Neuronal stem cell (in vitro differentiated cells): ENCODE measurements at regions not wholly inside any gene's neighbourhood (a gene's known extent, or its start where the extent isn't known, plus 50 kb on each side); places are given as distances from the start of the nearest gene placed in this dataset.

Experiments
- DNase-seq: peaks from one replicate; pipeline ENCODE4 v3.0.0-alpha.2; 2013; ENCODE audit warnings: low spot score
- H2AFZ ChIP-seq: one replicate; pipeline ENCODE4 v1.6.1; 2013; ENCODE audit warnings: mild to moderate bottlenecking, low read length, inconsistent platforms
- H2AK5ac ChIP-seq: 2 replicates; pipeline ENCODE4 v1.6.1; 2013; ENCODE audit warnings: low read depth, mild to moderate bottlenecking, inconsistent platforms, low read length, moderate library complexity, mixed read lengths
- H2BK120ac ChIP-seq: 2 replicates; pipeline ENCODE4 v1.6.1; 2013; ENCODE audit warnings: low read depth, mild to moderate bottlenecking, inconsistent platforms, low read length, moderate library complexity, mixed read lengths
- H2BK12ac ChIP-seq: one replicate; pipeline ENCODE4 v1.6.1; 2013; ENCODE audit warnings: low read length, inconsistent platforms
- H2BK15ac ChIP-seq: 2 replicates; pipeline ENCODE4 v1.6.1; 2013; ENCODE audit warnings: mild to moderate bottlenecking, low read length, inconsistent platforms, mixed read lengths
- H2BK5ac ChIP-seq: one replicate; pipeline ENCODE4 v1.6.1; 2013; ENCODE audit warnings: inconsistent platforms, mild to moderate bottlenecking, low read length, moderate library complexity
- H3K14ac ChIP-seq: one replicate; pipeline ENCODE4 v1.6.1; 2013; ENCODE audit warnings: low read length, inconsistent platforms
- H3K18ac ChIP-seq: 2 replicates; pipeline ENCODE4 v1.6.1; 2013; ENCODE audit warnings: low read length, inconsistent platforms
- H3K23ac ChIP-seq: 2 replicates; pipeline ENCODE4 v1.6.1; 2013; ENCODE audit warnings: low read depth, mild to moderate bottlenecking, mixed read lengths, low read length, inconsistent platforms; ENCODE audit not compliant: poor library complexity
- H3K27ac ChIP-seq: replicated peaks from 3 replicates; pipeline ENCODE4 v1.5.1; 2013; ENCODE audit warnings: low read length, inconsistent platforms
- H3K27me3 ChIP-seq, 3 experiments: 2 replicates each; pipeline ENCODE4 v1.6.1; 2013; ENCODE audit warnings: low read length in 3 of 3, mild to moderate bottlenecking in 2 of 3, inconsistent platforms in 1 of 3, low read depth in 1 of 3, mixed read lengths in 1 of 3, moderate library complexity in 1 of 3; ENCODE audit not compliant: control insufficient read depth in 3 of 3, insufficient read depth in 3 of 3
- H3K36me3 ChIP-seq, 2 donors: replicated peaks in 1 of 2; 2 replicates each; pipeline ENCODE4 v1.6.1; 2013; ENCODE audit warnings: low read length in 2 of 2; ENCODE audit not compliant: control insufficient read depth in 2 of 2, insufficient read depth in 2 of 2
- H3K4ac ChIP-seq: 2 replicates; pipeline ENCODE4 v1.6.1; 2013; ENCODE audit warnings: inconsistent platforms, mild to moderate bottlenecking, low read length, moderate library complexity
- H3K4me1 ChIP-seq, 2 donors: 1 replicate in 1 of 2; 2 replicates in 1 of 2; pipeline ENCODE4 v1.6.1; 2013; ENCODE audit warnings: low read length in 2 of 2, low read depth in 1 of 2; ENCODE audit not compliant: control insufficient read depth in 2 of 2, insufficient read depth in 1 of 2
- H3K4me2 ChIP-seq: one replicate; pipeline ENCODE4 v1.6.1; 2013; ENCODE audit warnings: mild to moderate bottlenecking, low read length, inconsistent platforms; ENCODE audit not compliant: insufficient read depth, poor library complexity, severe bottlenecking
- H3K4me3 ChIP-seq, 2 donors: 2 replicates each; pipeline ENCODE4 v1.5.1; 2013; ENCODE audit warnings: low read length in 2 of 2, mild to moderate bottlenecking in 2 of 2, inconsistent platforms in 1 of 2, moderate library complexity in 1 of 2
- H3K79me1 ChIP-seq: one replicate; pipeline ENCODE4 v1.6.1; 2013; ENCODE audit warnings: low read depth, mild to moderate bottlenecking, inconsistent platforms, low read length, moderate library complexity
- H3K9ac ChIP-seq: one replicate; pipeline ENCODE4 v1.6.1; 2013; ENCODE audit warnings: mild to moderate bottlenecking, low read depth, low read length, inconsistent platforms; ENCODE audit not compliant: poor library complexity
- H3K9me3 ChIP-seq, 2 donors: replicated peaks in 1 of 2; 2 replicates each; pipeline versions ENCODE3 to v1.6.1; 2013; ENCODE audit warnings: low read length in 2 of 2, mild to moderate bottlenecking in 2 of 2, inconsistent platforms in 1 of 2, low read depth in 1 of 2, mixed read lengths in 1 of 2, moderate library complexity in 1 of 2; ENCODE audit not compliant: control insufficient read depth in 2 of 2, insufficient read depth in 1 of 2
- H4K8ac ChIP-seq: one replicate; pipeline ENCODE4 v1.6.1; 2013; ENCODE audit warnings: low read depth, mild to moderate bottlenecking, inconsistent platforms, low read length, moderate library complexity
- H4K91ac ChIP-seq: one replicate; pipeline ENCODE4 v1.6.1; 2013; ENCODE audit warnings: low read length, low read depth, mild to moderate bottlenecking, inconsistent platforms; ENCODE audit not compliant: poor library complexity
- WGBS, 2 donors: extraction: QIAGEN DNeasy Blood & Tissue Kit; methylation state at CpG; one replicate each; pipeline ENCODE4 v1.1.7; 2013; ENCODE audit warnings: missing lambda C conversion rate in 2 of 2, mixed read lengths in 1 of 2; ENCODE audit not compliant: insufficient read length in 2 of 2, insufficient replicate concordance in 1 of 2; ENCODE audit errors: extremely low coverage in 2 of 2; 5-methylcytosine and 5-hydroxymethylcytosine counted together

GRCh38 chr13:97901716-97902115 is 51.8 kb upstream of the IPO5 start:
- DNase-seq, result no peak
- Histone ChIP-seq H2BK12ac (no peak overlapping the region), H3K27me3 (no peaks in the 10 kb centered on the region), H3K14ac (no peak overlapping the region), H3K27ac (no peak overlapping the region), H3K4me2 (no peak overlapping the region), H2BK5ac (no peak overlapping the region), H3K79me1 (no peaks in the 10 kb centered on the region), H3K4me3 (no peak overlapping the region), H3K23ac (no peak overlapping the region), H3K9ac (no peak overlapping the region), H2BK15ac (no peak overlapping the region), H4K8ac (no peak overlapping the region), H3K4me1 (no peaks in the 10 kb centered on the region), H3K36me3 (no peaks in the 10 kb centered on the region), H2AFZ (no peak overlapping the region), H2AK5ac (no peak overlapping the region), H2BK120ac (no peak overlapping the region), H3K18ac (no peak overlapping the region), H4K91ac (no peak overlapping the region), H3K4ac (no peak overlapping the region), H3K9me3 (no peaks in the 10 kb centered on the region)
- no CpG with 5 or more reads among the region's 1 CpG for WGBS, 2 donors
